ENCODE measurements at regions not wholly inside any gene's neighbourhood (a gene's known extent, or its start where the extent isn't known, plus 50 kb on each side); places are given as distances from the start of the nearest gene placed in this dataset.

DNA sequence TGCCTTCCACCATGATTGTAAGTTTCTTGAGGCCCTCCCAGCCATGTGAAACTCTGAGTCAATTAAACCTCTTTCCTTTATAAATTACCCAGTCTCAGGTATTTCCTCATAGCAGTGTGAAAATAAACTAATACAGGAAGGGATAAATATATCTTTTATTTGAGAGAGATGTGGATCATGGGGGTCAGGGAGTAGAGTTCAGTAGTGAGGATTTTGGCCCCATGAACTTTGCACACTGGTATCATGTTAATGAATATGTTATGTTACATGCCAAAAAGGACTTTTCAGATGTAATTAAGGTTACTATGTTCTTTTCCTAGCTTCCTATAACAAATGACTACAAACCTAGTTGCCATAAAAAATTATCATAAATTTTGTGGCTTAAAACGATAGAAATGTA lies 1393.7 kb downstream of the DSC3 start:
- Histone ChIP-seq H3K27ac (no peak overlapping the region), H3K27me3 (no peaks in the 10 kb centered on the region), H4K20me1 (no peaks in the 10 kb centered on the region), H3K36me3 (no peaks in the 10 kb centered on the region), H3K9ac (no peak overlapping the region), H3K4me2 (no peak overlapping the region), H3K9me3 (no peaks in the 10 kb centered on the region), H3K4me1 (no peaks in the 10 kb centered on the region), H3K4me3 (no peak overlapping the region)
- no peak for TF ChIP-seq Cebpa-rat (IDR thresholded peaks at IDR 0.05)

GRCh38 chr18:29647700-29648099 lies 1394.8 kb downstream of the DSC3 start:
- H3K9ac ChIP-seq, result no peak overlapping the region
- no peaks in the 10 kb centered on the region for H3K4me1 ChIP-seq
- no peak overlapping the region for H3K4me3 ChIP-seq
- H3K4me2 ChIP-seq, result no peak overlapping the region
- H3K36me3 ChIP-seq, result no peaks in the 10 kb centered on the region
- H3K27ac ChIP-seq, result no peak overlapping the region
- TF ChIP-seq Cebpa-rat (IDR thresholded peaks at IDR 0.05), result no peak
- no peaks in the 10 kb centered on the region for H3K9me3 ChIP-seq
- no peaks in the 10 kb centered on the region for H4K20me1 ChIP-seq
- H3K27me3 ChIP-seq, result no peaks in the 10 kb centered on the region

GRCh38 chr18:29644276-29644675 lies 1398.3 kb downstream of the DSC3 start:
- Histone ChIP-seq H3K4me3 (no peak overlapping the region), H3K9ac (no peak overlapping the region), H3K9me3 (no peaks in the 10 kb centered on the region), H3K36me3 (no peaks in the 10 kb centered on the region), H3K27ac (no peak overlapping the region), H3K4me1 (no peaks in the 10 kb centered on the region), H4K20me1 (no peaks in the 10 kb centered on the region), H3K27me3 (no peaks in the 10 kb centered on the region), H3K4me2 (no peak overlapping the region)
- TF ChIP-seq Cebpa-rat (IDR thresholded peaks at IDR 0.05), result no peak

DNA sequence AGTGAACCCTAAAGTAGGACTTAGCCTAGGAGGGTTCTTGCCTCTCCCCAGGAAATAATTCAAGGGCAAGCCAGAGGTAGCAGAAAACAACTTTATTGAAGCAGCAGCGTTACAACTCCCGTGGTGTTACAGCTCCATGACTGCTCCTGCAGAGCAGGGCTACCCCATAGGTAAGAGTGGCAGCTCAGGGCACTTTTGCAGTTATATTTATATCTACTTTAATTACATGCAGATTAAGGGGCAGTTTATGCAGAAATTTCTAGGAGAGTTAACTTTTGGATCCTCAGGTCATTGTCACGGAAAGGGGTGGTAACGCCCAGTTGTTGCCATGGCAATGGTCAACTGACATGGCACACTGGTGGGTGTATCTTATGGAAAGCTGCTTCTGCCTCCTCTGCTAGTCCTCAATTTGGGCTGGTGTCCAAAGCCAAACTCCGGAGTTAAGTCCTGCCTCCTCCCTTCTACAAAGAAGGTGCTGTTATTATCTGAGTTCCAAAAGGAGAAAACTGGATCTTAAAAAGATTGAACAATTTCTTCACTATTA lies 1413.0 kb downstream of the DSC3 start:
- Histone ChIP-seq H4K20me1 (no peaks in the 10 kb centered on the region), H3K36me3 (no peaks in the 10 kb centered on the region), H3K9me3 (no peaks in the 10 kb centered on the region), H3K27ac (no peak overlapping the region), H3K4me3 (no peak overlapping the region), H3K27me3 (no peaks in the 10 kb centered on the region), H3K9ac (no peak overlapping the region), H3K4me2 (no peak overlapping the region), H3K4me1 (no peaks in the 10 kb centered on the region)
- no peak for TF ChIP-seq Cebpa-rat (IDR thresholded peaks at IDR 0.05)

- H3K9ac ChIP-seq, result no peak overlapping the region
- no peak for TF ChIP-seq Cebpa-rat (IDR thresholded peaks at IDR 0.05)
- no peak overlapping the region for H3K4me3 ChIP-seq
- no peaks in the 10 kb centered on the region for H3K27me3 ChIP-seq
- H3K36me3 ChIP-seq, result no peaks in the 10 kb centered on the region
- H3K4me1 ChIP-seq, result no peaks in the 10 kb centered on the region
- no peak overlapping the region for H3K4me2 ChIP-seq
- no peak overlapping the region for H3K27ac ChIP-seq
- no peaks in the 10 kb centered on the region for H3K9me3 ChIP-seq
- no peaks in the 10 kb centered on the region for H4K20me1 ChIP-seq
Measured at GRCh38 chr18:29626094-29626493, 1416.4 kb downstream of the DSC3 start.

DNA sequence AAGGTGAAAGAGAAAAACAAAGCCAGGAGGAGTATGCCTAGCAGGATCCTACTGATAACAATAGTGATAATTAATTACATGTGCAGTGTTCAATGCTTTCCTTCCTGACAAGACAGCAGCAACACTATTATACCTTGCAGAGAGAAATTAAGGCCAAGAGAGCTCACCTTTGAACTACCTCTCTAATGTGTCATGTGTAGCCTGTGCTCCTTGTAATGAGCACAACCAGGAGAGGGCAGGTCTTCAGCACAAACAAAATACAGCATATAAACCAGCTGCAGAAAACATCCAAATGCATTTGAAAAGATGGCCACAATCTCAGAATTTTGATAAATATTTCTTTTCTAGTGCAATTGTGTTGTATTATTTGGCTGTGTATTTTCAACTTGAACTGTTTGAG lies 1425.7 kb downstream of the DSC3 start:
- Histone ChIP-seq H3K4me2 (no peak overlapping the region), H3K4me1 (no peaks in the 10 kb centered on the region), H3K36me3 (no peaks in the 10 kb centered on the region), H3K27ac (no peak overlapping the region), H4K20me1 (no peaks in the 10 kb centered on the region), H3K27me3 (no peaks in the 10 kb centered on the region), H3K9me3 (no peaks in the 10 kb centered on the region), H3K9ac (no peak overlapping the region), H3K4me3 (no peak overlapping the region)
- TF ChIP-seq Cebpa-rat (IDR thresholded peaks at IDR 0.05), result no peak

DNA sequence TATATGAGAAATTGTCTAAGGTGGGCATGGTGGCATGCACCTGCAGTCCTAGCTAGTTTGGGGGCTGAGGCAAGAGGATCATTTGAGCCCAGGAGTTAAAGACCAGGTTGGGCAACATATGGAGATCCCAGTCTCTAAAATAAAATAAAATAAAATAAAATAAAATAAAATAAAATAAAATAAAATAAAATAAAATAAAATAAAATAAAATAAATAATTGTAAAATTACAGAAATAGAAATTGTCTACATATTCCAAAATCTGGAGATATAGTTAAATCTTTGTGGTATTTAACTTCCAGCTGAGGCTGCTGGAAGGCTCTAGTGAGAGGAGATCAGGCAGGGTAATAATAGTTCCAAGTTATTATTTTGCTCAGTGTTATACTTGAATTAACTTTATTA lies 1432.1 kb upstream of the CDH2 start:
- Histone ChIP-seq H3K36me3 (no peaks in the 10 kb centered on the region), H3K9me3 (peaks cover 19% of the 10 kb centered on the region), H3K9ac (no peak overlapping the region), H3K4me2 (no peak overlapping the region), H4K20me1 (no peaks in the 10 kb centered on the region), H3K4me1 (no peaks in the 10 kb centered on the region), H3K4me3 (no peak overlapping the region), H3K27ac (no peak overlapping the region), H3K27me3 (no peaks in the 10 kb centered on the region)
- TF ChIP-seq Cebpa-rat (IDR thresholded peaks at IDR 0.05), result no peak

DNA sequence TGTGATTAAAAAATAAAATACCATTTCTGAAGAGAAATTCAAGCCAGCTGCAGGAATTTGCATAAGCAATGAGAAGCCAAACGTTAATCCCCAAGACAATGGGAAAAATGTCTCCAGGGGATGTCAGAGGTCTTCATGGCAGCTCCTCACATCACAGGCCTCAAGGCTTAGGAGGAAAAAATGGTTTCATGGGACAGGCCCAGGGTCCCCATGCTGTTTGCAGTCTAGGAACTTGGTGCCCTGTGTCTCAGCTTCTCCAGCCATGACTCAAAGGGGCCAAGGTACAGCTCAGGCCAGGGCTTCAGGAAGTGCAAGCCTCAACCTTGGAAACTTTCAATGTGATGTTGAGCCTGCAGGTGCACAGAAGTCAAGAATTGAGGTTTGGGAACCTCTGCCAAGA lies 1428.4 kb upstream of the CDH2 start:
- no peak overlapping the region for H3K9ac ChIP-seq
- no peak for TF ChIP-seq Cebpa-rat (IDR thresholded peaks at IDR 0.05)
- H3K36me3 ChIP-seq, result no peaks in the 10 kb centered on the region
- H3K27ac ChIP-seq, result no peak overlapping the region
- peaks cover 19% of the 10 kb centered on the region for H3K9me3 ChIP-seq
- no peaks in the 10 kb centered on the region for H3K4me1 ChIP-seq
- no peak overlapping the region for H3K4me3 ChIP-seq
- H4K20me1 ChIP-seq, result no peaks in the 10 kb centered on the region
- H3K27me3 ChIP-seq, result no peaks in the 10 kb centered on the region
- H3K4me2 ChIP-seq, result no peak overlapping the region

GRCh38 chr18:29596959-29597358 lies 1420.0 kb upstream of the CDH2 start:
- no peak for TF ChIP-seq Cebpa-rat (IDR thresholded peaks at IDR 0.05)
- Histone ChIP-seq H3K4me2 (no peak overlapping the region), H3K9ac (no peak overlapping the region), H3K4me1 (no peaks in the 10 kb centered on the region), H3K4me3 (no peak overlapping the region), H4K20me1 (no peaks in the 10 kb centered on the region), H3K36me3 (no peaks in the 10 kb centered on the region), H3K27me3 (no peaks in the 10 kb centered on the region), H3K27ac (no peak overlapping the region), H3K9me3 (no peaks in the 10 kb centered on the region)

GRCh38 chr18:29594493-29594892 lies 1417.6 kb upstream of the CDH2 start:
- H3K4me3 ChIP-seq, result no peak overlapping the region
- H4K20me1 ChIP-seq, result no peaks in the 10 kb centered on the region
- H3K4me1 ChIP-seq, result no peaks in the 10 kb centered on the region
- H3K9me3 ChIP-seq, result no peaks in the 10 kb centered on the region
- H3K36me3 ChIP-seq, result no peaks in the 10 kb centered on the region
- no peak overlapping the region for H3K9ac ChIP-seq
- no peak for TF ChIP-seq Cebpa-rat (IDR thresholded peaks at IDR 0.05)
- H3K27ac ChIP-seq, result no peak overlapping the region
- H3K27me3 ChIP-seq, result no peaks in the 10 kb centered on the region
- no peak overlapping the region for H3K4me2 ChIP-seq

DNA sequence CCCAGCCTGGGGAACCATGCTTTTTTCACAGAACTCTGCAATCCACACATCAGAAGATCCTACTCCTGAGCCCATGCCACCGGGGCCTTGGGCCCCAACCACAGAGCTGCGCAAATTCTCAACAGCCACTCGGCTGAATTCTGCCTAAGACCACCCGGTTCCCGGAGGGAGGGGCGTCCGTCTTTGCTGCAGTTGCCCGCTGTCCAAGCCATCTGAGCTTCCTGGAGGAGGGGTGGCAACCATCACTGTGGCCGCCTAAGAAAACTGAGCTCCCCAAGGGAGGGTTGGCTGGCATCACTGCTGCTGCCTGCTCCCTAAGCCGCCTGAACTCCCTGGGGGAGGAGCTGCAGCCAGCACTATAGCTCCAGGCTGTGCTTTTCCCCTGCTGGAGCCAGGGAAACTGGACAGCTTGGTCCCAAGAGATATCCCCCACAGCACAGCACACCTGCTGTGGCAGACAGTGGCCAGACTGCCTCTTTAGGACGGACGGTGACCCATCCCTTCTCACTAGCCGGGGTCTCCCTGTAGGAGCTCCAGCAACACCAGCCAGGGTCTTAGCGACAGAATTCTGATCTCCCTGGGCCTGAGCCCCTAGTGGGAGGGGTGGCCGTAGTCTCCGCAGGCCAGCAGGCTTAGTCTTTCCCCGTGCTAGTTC lies 1411.6 kb upstream of the CDH2 start:
- no peak overlapping the region for H3K4me2 ChIP-seq
- TF ChIP-seq Cebpa-rat (IDR thresholded peaks at IDR 0.05), result no peak
- no peaks in the 10 kb centered on the region for H3K4me1 ChIP-seq
- H3K27me3 ChIP-seq, result no peaks in the 10 kb centered on the region
- no peaks in the 10 kb centered on the region for H3K36me3 ChIP-seq
- no peaks in the 10 kb centered on the region for H3K9me3 ChIP-seq
- no peaks in the 10 kb centered on the region for H4K20me1 ChIP-seq
- H3K27ac ChIP-seq, result no peak overlapping the region
- H3K4me3 ChIP-seq, result no peak overlapping the region
- H3K9ac ChIP-seq, result no peak overlapping the region
